ENCODE measurements at regions not wholly inside any gene's neighbourhood (a gene's known extent, or its start where the extent isn't known, plus 50 kb on each side); places are given as distances from the start of the nearest gene placed in this dataset.

DNA sequence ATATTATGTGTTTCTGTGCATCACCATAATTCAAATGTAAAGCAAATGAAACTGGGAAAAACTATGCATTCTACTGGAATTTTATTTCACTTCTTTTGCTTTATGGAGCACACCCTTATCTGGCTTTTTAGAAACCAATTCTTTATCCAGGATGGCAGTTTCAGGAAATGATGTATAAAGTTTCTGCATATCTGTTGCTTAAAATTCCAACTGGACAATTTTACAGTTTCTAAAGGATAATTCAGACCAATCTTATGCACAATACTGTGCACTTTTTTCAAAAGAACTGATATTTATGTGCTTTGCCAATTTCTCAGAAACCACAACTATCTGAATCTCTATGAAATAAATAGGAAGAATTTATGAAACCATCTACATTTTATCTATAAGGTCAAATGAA is 246.5 kb upstream of the MIR17HG start:
- DNase-seq = no peak

DNA sequence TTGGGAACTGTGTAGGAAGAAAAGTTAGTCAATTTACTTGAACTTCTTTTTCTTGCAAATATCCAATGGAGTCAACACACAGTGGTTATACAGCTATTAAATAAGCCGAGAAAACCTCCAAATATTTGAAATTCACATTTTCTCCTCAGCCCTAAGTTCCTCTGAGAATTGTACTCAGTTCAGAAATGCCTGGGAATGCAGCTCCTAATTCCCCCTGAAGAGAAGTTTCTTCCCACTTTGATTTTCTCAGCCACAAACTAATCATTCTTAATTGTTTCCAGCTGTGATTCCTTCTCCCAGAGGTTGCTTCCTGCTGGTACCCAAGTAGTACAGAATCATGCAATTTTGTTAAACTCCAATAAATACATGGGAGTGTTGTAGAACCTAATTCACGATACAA is 246.1 kb upstream of the MIR17HG start:
- DNase-seq = no peak

DNA sequence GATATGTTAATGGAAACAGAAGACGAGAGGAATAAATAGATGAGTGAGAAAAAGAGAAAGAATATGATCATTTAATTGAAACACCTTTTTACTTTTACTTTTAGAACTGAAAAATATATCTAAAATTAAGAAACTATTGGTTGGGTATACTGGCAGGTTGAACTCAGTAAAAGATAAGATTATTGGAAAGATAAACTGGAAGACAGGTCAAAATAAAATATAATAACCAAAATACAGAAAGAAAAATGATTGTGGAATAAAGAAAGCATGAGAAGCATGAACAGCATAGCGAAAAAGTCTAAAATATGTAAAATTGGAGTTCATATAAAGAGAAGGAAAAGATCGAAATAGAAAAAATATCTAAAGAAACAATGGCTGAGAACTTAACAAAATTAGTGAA is 242.2 kb upstream of the MIR17HG start:
- no peak for DNase-seq

DNA sequence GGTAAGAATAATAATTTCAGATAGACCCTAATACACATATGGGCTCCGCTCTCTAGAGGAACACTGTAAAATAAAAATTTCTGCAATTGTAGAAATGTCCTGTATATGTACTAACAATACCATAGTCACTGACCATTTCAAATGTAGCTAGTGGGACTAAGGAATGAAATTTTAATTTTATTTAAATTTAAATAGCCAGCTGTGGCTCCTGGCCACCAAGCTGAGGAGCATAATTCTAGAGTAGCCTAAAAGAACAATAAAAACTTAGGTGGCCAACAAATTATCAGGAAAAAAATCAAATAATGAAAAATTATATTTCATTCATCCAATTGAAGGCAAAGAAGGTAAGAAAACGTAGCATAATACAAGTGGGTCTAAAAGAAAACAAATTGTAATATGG is 240.9 kb upstream of the MIR17HG start:
- no peak for DNase-seq

DNA sequence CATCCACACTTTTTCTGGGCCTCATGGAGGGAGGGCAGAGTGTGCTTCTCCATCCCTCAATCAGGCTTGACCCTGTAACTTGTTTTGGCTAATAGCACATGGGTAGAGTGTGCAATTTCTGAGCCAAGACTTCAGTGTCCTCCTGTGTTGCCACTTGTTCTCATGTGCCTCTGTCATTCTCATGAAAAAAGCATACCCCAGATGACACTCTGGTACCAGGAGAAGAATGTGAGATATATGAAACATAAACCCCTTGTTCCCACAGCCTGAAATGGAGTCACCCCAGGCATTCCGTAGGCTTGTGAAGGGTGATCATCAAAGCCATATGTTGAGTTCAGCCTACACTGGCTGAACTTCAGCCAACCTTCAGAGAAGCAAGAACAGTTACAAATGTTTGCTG is 239.2 kb upstream of the MIR17HG start:
- DNase-seq = no peak

DNA sequence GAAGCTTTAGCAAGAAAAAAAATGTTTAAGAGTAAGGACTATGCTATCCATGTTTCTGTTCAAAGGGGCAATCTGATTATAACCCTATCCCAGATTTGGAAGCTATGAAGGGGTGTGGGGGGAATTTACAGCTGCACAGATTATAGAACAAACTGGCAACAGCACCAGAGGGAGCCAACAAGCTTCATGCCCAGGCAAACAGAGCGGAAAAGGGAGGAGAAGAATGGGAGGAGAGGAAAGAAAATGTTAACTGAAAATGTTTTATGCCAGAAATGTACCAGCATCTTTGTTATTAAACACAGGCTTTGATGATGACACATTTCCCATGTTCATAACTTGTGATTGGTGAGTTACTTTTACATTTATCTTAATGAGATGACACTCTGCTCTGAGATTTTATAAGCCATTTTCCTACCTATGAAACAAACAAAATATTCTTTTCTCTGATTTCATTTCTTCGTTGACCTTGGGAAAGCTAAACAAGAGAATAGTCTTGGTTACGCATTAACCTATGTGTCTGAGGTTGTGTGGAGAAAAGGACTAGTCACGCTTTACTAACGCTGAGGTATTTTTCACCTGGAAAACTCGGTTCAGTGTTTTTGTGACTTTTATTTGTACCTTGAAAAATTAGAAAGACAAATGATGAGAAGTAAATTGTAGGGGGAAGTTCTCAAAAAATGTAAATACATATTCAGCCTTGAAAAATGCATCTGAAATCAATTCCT is 235.8 kb upstream of the MIR17HG start:
- no peak for DNase-seq

DNA sequence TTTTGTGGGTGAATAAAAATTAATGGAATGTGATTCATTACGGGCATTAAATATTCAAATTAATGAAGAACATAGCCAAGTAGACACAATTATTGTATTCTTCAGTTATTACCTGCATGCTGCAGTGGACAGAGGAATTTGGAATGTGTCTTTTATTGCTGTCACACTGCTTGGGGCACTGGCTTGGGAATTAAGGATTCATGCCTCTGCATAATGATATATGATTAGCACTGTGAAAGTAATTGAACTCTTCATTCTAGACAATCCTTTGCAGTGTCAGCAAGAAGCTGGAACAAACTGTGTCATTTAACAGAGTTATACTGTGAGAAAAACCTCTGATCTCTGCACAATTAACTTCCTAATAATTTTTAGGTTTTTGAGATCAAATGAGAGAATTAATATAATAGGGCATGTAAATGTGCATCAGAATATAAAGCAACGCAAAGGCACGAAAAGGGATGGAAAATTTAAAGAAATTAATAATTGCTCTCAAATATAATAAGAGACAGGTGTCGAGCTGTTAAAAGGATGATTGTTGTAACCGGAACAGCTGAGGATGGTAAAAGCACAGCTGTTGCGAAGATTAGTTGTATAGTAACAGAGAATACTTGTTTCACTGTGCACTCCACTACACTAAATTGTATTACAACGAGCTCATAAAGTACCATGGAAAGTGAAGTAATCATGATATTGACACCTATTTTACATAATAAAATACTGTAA is 235.1 kb upstream of the MIR17HG start:
- DNase-seq = no peak

DNA sequence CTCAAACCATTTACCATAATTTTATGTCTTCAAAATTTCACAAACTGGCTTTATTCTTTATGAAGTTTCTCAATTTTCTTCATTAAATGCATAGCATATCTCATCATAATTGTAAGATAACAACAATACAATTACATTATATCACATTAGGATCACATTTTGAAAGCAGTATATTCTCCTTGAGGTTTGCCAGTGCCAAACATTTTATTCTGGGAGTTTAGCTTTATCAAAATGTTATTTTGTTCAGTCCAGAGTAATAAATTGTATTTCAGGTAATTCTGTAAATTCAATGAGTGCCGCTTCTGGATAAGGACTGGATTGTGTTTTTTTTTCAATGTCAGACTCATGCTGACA is 234.6 kb upstream of the MIR17HG start:
- no peak for DNase-seq

DNA sequence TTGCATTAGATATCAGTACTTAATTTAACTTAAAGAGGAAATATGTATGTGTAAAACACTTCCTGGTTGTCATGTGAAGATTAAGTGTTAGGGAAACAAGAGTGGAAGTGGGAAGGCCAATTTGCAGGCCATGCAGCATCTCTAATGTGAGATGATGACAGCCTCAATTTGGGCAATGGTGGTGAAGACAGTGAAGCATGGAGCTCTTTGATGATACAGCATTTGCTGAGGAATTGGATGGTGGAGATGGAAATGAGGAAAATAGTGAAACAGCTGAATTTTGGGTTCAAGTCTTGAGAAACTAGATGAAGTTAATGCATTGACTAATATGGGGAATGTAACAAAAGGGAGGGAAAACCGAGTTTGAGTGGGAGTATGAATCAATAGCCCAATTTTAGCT is 231.7 kb upstream of the MIR17HG start:
- DNase-seq = no peak

DNA sequence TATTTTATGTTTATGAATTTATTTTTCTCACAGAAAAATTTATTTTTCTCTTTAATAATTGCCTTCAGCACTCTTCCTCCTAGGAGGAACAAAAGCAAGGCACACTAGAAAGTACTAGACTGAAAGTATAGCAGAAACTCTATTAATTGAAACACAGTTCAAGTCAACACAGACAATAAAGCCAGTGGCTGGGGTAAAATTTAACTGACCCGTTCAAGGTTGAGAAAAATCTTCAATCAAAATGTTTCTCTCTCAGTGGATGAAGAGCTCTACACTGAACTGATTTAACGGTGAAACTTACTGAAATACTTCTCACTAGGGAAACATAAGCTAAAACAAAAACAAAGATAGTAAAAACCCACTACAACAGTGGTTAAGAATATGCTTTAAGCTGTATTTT is 230.1 kb upstream of the MIR17HG start:
- DNase-seq = no peak

DNA sequence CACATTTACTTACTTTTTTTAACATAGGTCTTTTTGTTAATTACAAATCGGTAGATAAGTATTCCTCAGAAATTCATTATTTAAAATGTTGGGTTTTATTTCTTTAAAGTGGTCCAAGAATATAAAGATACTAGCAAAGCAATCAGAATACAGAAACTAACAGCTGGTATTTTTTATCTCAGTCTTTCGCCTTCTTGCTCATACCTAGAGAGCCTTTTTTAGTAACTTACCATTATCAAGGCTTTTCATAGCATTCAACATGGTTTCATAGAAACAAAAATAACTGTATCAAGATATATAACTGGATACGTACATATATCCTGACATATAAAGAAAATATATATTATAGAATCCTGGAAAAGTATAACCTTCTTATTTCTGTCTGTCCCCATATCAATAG is 227.8 kb upstream of the MIR17HG start:
- no peak for DNase-seq

DNA sequence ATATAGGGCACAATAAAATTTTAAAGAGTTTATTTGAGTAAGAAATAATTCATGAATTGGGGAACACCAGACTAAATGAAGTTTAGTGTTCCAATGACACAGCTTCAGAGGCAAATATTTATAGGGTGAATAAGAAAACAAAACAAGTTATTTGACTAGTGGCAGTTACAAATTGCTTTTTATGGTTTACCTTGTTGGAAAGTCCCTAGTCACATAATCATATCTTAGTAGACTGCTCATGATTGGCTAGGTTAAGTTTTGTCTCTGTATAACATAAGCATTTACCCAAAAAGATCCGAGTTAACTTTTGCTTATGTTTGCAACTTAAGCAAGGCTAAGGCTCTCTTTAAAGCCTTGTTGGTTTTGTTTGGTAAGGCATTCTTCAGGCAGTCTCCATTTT is 224.7 kb upstream of the MIR17HG start:
- no peak for DNase-seq

DNA sequence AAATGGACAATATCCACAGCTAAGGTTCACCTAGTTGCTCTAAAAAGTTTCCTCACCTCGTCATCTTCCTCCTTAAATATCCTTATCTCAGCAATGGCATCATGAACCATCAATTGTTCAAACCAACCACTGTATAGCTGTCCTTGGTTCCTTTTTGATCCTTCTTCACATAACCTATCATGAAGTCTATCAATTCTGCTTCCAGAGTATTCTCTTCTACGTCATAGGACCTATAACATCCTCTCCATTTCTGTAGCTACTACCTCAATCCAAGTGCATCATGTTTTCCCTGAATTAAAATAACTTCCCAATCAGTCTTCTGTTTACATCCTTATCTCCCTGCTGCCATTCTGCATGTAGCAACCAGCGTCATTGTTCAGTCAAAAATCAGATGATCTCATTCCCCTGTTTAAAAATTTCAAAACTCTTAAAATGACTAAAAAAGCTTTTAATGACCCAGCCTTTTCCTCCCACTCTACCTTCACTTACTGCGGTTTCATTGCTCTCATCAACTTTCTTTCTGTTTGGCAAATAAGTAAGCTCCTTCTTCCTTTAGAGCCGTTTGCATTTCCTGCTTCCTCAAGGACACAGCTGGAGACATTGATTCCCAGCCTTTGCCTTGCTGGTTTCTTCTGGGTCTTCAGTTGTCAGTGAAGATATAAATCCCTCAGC is 223.9 kb upstream of the MIR17HG start:
- DNase-seq = no peak

DNA sequence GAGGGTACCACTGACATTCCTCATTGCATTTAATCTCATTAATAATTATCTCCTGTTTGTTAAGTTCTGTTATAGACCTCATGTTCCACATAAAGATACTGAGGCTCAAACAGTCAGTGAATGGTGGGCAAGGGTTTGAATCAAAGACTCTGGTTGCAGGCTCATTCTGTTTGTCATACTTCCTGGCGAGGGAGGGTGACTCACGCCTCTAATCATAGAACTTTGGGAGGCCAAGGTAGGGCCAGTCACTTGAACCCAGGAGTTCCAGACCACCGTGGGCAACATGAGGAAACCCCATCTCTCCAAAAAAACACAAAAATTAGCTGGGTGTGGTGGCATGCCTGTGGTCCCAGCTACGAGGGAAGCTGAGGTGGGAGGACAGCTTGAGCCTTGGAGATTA is 220.7 kb upstream of the MIR17HG start:
- no peak for DNase-seq

DNA sequence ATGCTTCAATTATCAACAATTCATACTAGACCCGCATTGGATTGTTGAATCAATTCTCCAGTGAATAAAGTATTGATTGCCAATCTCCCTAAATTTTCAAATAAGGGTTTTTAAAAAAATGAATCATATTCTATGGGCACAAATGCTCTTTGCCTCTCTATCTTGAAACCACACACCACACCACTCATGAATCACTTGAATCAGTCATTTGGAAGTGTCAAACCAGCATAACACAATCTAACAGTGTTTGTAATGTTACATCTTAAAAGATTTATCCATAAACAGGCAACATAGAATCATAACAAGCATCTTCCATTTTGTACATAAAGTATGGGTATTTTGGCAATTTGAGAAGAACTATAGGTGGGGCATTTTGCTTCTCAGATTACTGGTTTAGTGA is 219.5 kb upstream of the MIR17HG start:
- no peak for DNase-seq

DNA sequence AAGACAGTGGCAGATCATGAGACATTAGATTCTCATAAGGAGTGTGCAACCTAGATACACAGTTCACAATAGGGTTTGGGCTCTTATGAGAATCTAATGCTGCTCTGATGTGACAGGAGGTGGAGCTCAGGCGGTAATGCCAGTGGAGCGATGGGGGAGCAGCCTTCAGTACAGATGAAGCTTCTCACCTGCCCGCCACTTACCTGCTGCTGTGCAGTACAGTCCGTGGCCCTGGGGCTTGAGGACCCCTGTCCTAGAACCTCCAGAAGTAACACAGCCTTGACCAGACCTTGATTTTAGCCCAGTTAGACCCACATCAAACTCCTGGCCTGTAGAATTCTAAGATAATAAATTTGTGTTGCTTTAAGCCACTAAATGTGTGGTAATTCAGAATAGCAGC is 215.1 kb upstream of the MIR17HG start:
- DNase-seq = no peak

DNA sequence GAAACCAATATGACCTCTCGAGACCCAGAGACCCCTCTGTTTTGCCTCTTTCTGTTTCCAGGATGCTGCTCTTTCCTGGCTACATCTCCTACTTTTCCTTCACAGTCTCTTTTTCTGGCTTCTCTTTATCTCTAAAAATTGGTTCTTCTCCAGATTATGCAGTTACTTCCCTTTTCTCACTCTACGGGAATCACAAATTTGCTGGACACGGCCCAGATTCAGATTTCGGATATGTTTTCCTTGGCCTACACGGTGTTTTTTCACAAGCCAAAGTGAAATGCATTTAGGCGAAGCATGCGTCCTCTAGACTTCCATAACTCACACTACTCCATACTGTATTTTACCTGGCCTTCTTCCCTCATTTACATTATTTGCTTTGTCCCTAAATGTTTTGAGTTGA is 214.7 kb upstream of the MIR17HG start:
- no peak for DNase-seq

DNA sequence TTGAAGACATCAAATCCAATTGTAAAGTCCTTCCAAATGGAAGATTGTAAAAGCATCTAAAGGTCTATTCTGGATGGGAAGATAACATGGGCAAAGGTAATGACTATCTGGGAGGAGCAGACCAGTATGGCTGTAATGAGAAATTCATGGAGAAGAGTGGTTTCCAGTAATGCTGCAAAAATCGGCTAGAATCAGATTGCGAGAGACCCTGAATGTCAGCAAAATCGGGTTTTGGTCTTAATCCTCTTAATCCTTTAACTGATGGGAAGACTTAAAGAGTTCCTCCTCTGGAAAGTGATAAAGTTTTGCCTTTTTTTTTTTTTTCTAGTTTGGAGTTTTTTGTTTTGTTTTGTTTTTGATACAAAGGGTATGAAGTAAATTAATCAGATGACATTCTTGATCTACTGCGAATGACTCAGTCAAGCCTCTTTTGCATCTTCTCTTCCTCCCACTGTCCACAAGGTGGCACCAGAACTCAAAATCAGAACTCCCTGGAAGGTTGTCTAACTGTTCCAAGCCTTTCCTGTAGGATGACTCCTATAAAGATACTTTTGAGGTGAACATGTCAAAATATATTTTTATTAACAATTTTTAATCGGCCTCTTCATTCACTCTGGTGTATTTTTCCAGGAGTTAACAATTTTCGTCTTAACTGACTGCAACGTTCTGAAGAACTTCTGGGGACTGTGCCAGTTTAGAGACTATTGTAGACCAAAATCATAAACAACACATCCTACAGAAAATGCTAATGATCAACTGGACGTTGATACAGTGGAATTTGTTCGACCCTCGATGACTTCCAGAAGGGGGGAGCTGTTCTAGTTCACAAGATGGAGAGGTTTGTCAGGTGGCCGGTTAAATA is 213.3 kb upstream of the MIR17HG start:
- DNase-seq = peak; percentile 47 to 71

DNA sequence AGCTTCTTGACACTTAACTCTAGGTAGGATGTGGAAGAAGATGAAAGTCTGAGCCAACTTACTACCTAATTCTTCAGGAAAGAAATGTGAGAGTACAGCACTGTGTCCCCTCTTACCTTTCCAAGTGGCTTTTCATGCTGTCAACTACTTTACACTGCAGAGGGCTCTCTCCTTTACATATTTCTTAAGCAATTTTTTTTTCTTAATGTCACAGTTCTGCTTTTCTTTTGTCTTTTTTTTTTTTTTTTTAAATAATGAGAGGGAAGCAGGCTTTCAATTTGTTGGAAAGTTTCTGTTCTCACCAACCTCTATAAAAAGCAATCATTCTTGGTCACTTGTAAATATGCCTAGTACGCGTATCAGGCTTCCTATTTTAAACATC is 212.7 kb upstream of the MIR17HG start:
- no peak for DNase-seq

DNA sequence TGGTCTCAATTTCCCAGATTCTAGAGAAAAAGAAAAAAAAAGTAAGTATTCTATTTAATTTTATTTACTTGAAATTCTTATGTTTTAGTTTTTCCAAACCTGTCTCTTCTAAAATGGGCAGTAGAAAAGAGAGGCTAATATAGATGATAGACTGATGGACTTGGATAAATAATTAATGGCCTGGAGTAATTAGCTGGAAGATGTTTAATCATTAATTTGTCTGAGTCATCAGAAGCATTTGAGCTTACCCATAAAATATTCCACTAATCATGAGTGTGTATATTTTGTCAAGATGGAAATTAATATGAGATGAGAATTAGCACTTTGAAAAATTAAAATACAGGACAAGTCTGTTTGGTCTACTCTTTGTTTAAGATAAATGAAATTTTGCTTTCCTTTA is 212.1 kb upstream of the MIR17HG start:
- no peak for DNase-seq

DNA sequence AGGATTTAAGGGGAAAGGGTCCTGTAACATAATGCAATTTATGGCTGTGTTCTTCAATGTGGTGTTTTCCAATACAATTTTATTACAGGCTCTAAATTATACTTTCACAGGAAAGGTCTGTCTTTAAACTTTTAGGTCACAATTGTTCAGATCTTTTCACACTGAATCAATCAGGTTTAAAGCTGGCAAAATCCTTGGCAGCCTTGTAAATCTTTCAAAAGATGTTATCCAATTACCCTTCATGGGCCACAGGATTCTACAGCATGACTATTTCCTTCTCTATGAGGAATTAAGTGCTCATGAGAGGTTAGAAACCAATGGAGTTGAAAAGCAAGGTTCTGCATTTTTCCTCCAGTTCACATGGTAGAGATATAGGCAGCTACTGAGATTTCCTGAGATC is 211.5 kb upstream of the MIR17HG start:
- no peak for DNase-seq

DNA sequence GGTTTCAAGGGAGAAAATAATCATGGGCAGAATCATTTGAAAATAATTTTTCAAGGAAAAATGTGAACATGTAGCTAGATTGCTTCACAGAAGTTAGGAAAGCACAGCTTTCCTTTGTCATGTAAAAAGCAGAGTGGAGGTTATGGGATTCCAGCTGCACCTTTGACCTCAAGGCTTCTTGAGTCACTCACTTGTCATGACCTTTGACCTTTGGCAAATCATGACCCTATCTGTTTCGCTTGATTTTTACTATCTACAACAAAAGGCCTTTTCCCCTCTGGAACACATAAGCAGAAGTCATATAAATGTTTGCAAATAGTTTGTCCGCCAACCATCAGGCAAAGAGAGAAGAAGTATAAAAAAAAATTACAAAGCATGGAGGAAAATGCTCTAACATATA is 210.7 kb upstream of the MIR17HG start:
- no peak for DNase-seq

DNA sequence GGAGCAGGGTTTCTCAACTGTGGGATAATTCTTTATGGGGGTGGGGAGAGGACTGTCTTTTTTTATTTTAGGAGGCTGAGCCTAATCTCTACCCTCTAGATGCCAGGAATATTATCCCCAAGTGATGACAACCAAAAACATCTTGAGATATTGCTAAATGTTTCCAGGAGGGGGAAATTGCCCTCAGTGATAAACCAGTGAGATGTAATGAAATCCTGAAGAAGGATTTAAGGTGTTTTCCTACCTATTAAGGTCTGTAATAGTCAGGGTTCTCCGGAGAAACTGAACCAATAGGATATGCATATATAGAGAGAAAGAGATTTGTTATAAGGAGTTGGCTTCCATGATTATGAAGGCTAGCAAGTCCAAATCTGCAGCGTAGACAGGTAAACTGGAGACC is 208.3 kb upstream of the MIR17HG start:
- DNase-seq = no peak

Data from hippocampal formation (tissue), 2 donors.